PC-9 (cell line): ENCODE measurements at regions not wholly inside any gene's neighbourhood (a gene's known extent, or its start where the extent isn't known, plus 50 kb on each side); places are given as distances from the start of the nearest gene placed in this dataset.

Experiments
- BruUV-seq: library from RNA; stranded (reverse); fragments of 400-500 nt; replicated peaks from 2 replicates; lab custom pipeline; 2021; lab: Mats Ljungman, UMichigan
- CTCF ChIA-PET: fragments of 300-600 bp; sonication (Branson Sonifier 250); formaldehyde crosslinking; loops from one replicate; lab custom pipeline; 2022; ENCODE audit warnings: antibody characterized with exemption; lab: Charles Lee
- POLR2A ChIA-PET: fragments of 300-600 bp; sonication (Branson Sonifier 250); formaldehyde crosslinking; loops from one replicate; lab custom pipeline; 2022; ENCODE audit warnings: antibody characterized with exemption; ENCODE audit not compliant: unreplicated experiment; lab: Charles Lee
- DNase-seq, 2 experiments: peaks; one replicate each; pipeline versions ENCODE4 v3.0.0 to v3.0.0-alpha.2; 2015 to 2022; ENCODE audit warnings: mixed read lengths in 1 of 2
- H2AFZ ChIP-seq: fragments of 200-600 bp; sonication (generic); 2 replicates; pipeline ENCODE4 v1.8.1; 2017; ENCODE audit warnings: antibody characterized with exemption
- H3F3A ChIP-seq: fragments of 200-600 bp; sonication (generic); 2 replicates; pipeline ENCODE4 v1.8.1; 2017; ENCODE audit warnings: antibody characterized with exemption, mild to moderate bottlenecking, low read depth; ENCODE audit not compliant: insufficient read depth
- H3K27ac ChIP-seq: fragments of 200-600 bp; sonication (generic); 2 replicates; pipeline ENCODE4 v1.6.1; 2016; ENCODE audit warnings: mixed run types
- H3K27me3 ChIP-seq: fragments of 200-600 bp; sonication (generic); 2 replicates; pipeline ENCODE4 v1.6.1; 2016; ENCODE audit warnings: low read depth, mixed run types; ENCODE audit not compliant: insufficient read depth
- H3K36me3 ChIP-seq: fragments of 200-600 bp; sonication (generic); 2 replicates; pipeline ENCODE4 v1.6.1; 2016; ENCODE audit warnings: low read depth, mixed run types
- H3K4me1 ChIP-seq: fragments of 200-600 bp; sonication (generic); replicated peaks from 2 replicates; pipeline ENCODE4 v1.6.1; 2016; ENCODE audit warnings: mixed run types; ENCODE audit not compliant: insufficient read depth
- H3K4me2 ChIP-seq: fragments of 200-600 bp; sonication (generic); 2 replicates; pipeline ENCODE4 v1.6.1; 2017; ENCODE audit warnings: mixed run types
- H3K4me3 ChIP-seq: fragments of 200-600 bp; sonication (generic); 2 replicates; pipeline ENCODE4 v1.6.1; 2016; ENCODE audit warnings: mixed run types
- H3K79me2 ChIP-seq: fragments of 200-600 bp; sonication (generic); 2 replicates; pipeline ENCODE4 v1.6.1; 2017; ENCODE audit warnings: low read depth, mixed run types
- H3K9me2 ChIP-seq: fragments of 200-600 bp; sonication (generic); 2 replicates; pipeline ENCODE4 v1.8.1; 2017; ENCODE audit warnings: mild to moderate bottlenecking; ENCODE audit not compliant: insufficient read depth
- H3K9me3 ChIP-seq: fragments of 200-600 bp; sonication (generic); 2 replicates; pipeline ENCODE4 v1.8.1; 2016; ENCODE audit warnings: low read depth; ENCODE audit not compliant: insufficient read depth
- H4K20me1 ChIP-seq: fragments of 200-600 bp; sonication (generic); 2 replicates; pipeline ENCODE4 v1.8.1; 2017; ENCODE audit not compliant: insufficient read depth
- EZH2 ChIP-seq: fragments of 200-600 bp; sonication (generic); IDR thresholded peaks from 2 replicates; pipeline ENCODE4 v1.8.0; 2017; ENCODE audit warnings: antibody characterized with exemption, low read depth
- intact Hi-C: fragments of 100-400 bp; cut with micrococcal nuclease; formaldehyde crosslinking; loops from one replicate; pipeline ENCODE4 v1.10.0; 2022; ENCODE audit not compliant: unreplicated experiment
- TF ChIP-seq, protein P1 (sequence below): fragments of 200-600 bp; sonication (generic); conservative IDR thresholded peaks from 2 replicates; pipeline ENCODE4 v1.6.1; 2017; ENCODE audit warnings: mixed run types, antibody characterized with exemption, mild to moderate bottlenecking, moderate library complexity

DNA sequence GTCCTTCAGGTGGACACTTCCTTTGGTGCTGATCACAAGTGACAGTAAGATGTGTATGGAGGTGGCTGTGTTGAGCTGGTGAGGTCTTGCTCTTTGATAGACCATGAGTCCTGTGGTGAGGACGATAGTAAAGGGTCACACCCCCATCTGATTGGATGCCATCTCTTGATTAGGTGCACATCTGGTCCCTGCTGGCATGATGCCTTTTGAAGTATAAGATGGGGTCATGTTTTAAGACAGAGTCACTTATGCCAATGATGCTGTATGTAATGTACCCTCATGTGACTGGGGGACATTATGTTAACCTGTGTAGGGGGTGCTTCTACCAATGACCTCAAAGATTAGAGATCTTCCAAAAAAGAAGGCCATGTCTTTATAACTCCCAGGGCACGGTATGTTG is 644.6 kb downstream of the ACTR3B start:
- Histone ChIP-seq H4K20me1 (no peaks in the 10 kb centered on the region), H3K27ac (no peak overlapping the region), H3K9me3 (no peaks in the 10 kb centered on the region), H3K4me3 (no peak overlapping the region), H3K27me3 (peaks cover 37% of the 10 kb centered on the region), H3K36me3 (no peaks in the 10 kb centered on the region), H3K4me2 (no peak overlapping the region), H3K4me1 (no peaks in the 10 kb centered on the region), H3K9me2 (no peaks in the 10 kb centered on the region), H2AFZ (no peak overlapping the region), H3F3A (no peaks in the 10 kb centered on the region), H3K79me2 (no peaks in the 10 kb centered on the region)
- ChIA-PET CTCF (no interaction called here), POLR2A (no interaction called here)
- BruUV-seq, result no TSS peak
- intact Hi-C loops, result no loop called here
- TF ChIP-seq, protein P1, sequence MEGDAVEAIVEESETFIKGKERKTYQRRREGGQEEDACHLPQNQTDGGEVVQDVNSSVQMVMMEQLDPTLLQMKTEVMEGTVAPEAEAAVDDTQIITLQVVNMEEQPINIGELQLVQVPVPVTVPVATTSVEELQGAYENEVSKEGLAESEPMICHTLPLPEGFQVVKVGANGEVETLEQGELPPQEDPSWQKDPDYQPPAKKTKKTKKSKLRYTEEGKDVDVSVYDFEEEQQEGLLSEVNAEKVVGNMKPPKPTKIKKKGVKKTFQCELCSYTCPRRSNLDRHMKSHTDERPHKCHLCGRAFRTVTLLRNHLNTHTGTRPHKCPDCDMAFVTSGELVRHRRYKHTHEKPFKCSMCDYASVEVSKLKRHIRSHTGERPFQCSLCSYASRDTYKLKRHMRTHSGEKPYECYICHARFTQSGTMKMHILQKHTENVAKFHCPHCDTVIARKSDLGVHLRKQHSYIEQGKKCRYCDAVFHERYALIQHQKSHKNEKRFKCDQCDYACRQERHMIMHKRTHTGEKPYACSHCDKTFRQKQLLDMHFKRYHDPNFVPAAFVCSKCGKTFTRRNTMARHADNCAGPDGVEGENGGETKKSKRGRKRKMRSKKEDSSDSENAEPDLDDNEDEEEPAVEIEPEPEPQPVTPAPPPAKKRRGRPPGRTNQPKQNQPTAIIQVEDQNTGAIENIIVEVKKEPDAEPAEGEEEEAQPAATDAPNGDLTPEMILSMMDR, result no peak
- no peak for TF ChIP-seq EZH2
- no peak for DNase-seq

GRCh38 chr7:153404781-153405279 is 645.3 kb downstream of the ACTR3B start:
- CTCF ChIA-PET, result no interaction called here
- no TSS peak for BruUV-seq

DNA sequence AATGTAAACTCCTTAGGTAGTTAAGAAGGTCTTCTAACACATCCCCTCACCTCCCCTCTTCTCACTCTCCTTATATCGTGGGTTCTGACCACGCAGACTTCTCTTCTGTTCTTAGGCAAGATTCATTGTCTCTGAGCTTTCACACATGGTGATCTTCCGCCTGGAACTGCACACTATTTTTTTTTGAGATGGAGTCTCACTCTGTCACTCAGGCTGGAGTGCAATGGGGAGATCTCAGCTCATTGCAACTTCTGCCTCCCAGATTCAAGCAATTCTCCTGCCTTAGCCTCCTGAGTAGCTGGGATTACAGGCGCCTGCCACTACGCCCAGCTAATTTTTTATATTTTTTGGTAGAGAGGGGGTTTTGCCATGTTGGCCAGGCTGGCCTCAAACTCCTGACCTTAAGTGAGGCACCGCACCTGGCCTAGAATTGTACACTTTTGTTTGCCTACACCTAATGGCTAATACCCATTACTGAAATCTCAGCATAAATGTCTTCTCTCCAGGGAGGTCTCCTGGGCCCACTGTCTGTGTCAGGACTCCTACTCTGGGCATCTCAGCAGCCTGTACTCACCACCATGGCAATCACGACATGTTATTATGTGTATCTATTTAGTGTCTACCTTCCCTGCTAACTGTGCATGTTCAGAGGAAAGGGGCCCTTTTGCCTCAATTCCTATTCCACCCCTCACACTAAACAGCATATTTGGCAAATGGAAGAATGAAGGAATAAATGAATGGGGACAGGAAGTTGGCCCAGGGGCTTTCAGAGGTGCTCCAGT is 646.3 kb upstream of the DPP6 start:
- Histone ChIP-seq H3K27me3 (peaks cover 46% of the 10 kb centered on the region), H4K20me1 (no peaks in the 10 kb centered on the region), H3K4me1 (no peaks in the 10 kb centered on the region), H3K4me2 (no peak overlapping the region), H3F3A (no peaks in the 10 kb centered on the region), H3K9me3 (no peaks in the 10 kb centered on the region), H3K27ac (no peak overlapping the region), H3K4me3 (no peak overlapping the region), H3K36me3 (no peaks in the 10 kb centered on the region), H2AFZ (no peak overlapping the region), H3K79me2 (no peaks in the 10 kb centered on the region), H3K9me2 (no peaks in the 10 kb centered on the region)
- no peak for TF ChIP-seq EZH2
- TF ChIP-seq, protein P1, result no peak
- CTCF ChIA-PET, result no interaction called here
- no TSS peak for BruUV-seq
- DNase-seq, result no peak
- POLR2A ChIA-PET, result no interaction called here
- intact Hi-C loops, result no loop called here

More at GRCh38 chr7:153404781-153405279, 645.3 kb downstream of the ACTR3B start:
- Histone ChIP-seq H3K9me2 (no peaks in the 10 kb centered on the region), H3K27ac (no peak overlapping the region), H3K36me3 (no peaks in the 10 kb centered on the region), H3K79me2 (no peaks in the 10 kb centered on the region), H4K20me1 (no peaks in the 10 kb centered on the region), H3K4me1 (no peaks in the 10 kb centered on the region), H3K4me2 (no peak overlapping the region), H3K4me3 (no peak overlapping the region), H3K27me3 (peaks cover 42% of the 10 kb centered on the region), H3F3A (no peaks in the 10 kb centered on the region), H3K9me3 (no peaks in the 10 kb centered on the region), H2AFZ (no peak overlapping the region)
- intact Hi-C loops, result no loop called here
- POLR2A ChIA-PET, result no interaction called here
- no peak for DNase-seq
- TF ChIP-seq, protein P1, result no peak
- no peak for TF ChIP-seq EZH2
